ENCODE measurements at regions not wholly inside any gene's neighbourhood (a gene's known extent, or its start where the extent isn't known, plus 50 kb on each side); places are given as distances from the start of the nearest gene placed in this dataset.

GRCh38 chr4:152187693-152188092, 348.2 kb downstream of the FBXW7 start:
- TF ChIP-seq CTCF (conservative IDR thresholded peaks at IDR 0.05) (no peak), ZFX (IDR thresholded peaks at IDR 0.05) (no peak)
